IMR-90 (cell line): ENCODE measurements at regions not wholly inside any gene's neighbourhood (a gene's known extent, or its start where the extent isn't known, plus 50 kb on each side); places are given as distances from the start of the nearest gene placed in this dataset.

Experiments used
- ATAC-seq: fragments of 200-7000 bp; cut with Tn5 transposase; 2 replicates; pipeline ENCODE4 v1.9.1; 2020; ENCODE audit warnings: low read depth, mild to moderate bottlenecking, moderate library complexity
- BruUV-seq: library from RNA; stranded (reverse); fragments of 400-500 nt; replicated peaks from 2 replicates; lab custom pipeline; 2021; lab: Mats Ljungman, UMichigan
- CTCF ChIA-PET: fragments of 300-600 bp; formaldehyde crosslinking; extraction: SDS; loops from one replicate; lab custom pipeline; 2021; ENCODE audit warnings: antibody characterized with exemption; lab: Yijun Ruan, JAX
- POLR2A ChIA-PET: fragments of 300-600 bp; sonication (Branson Sonifier 250); formaldehyde crosslinking; loops from one replicate; lab custom pipeline; 2022; ENCODE audit warnings: antibody characterized with exemption; ENCODE audit not compliant: unreplicated experiment; lab: Charles Lee
- DNase-seq: peaks from one replicate; pipeline ENCODE4 v3.0.0; 2013
- H2AFZ ChIP-seq: replicated peaks from 2 replicates; pipeline ENCODE3; 2013; ENCODE audit warnings: low read length, mild to moderate bottlenecking; ENCODE audit not compliant: poor library complexity
- H2AK5ac ChIP-seq: 2 replicates; pipeline ENCODE4 v1.6.1; 2013; ENCODE audit warnings: low read depth, low read length, inconsistent platforms
- H2AK9ac ChIP-seq: replicated peaks from 2 replicates; pipeline ENCODE3; 2013; ENCODE audit warnings: mild to moderate bottlenecking, low read depth, low read length, moderate library complexity; ENCODE audit not compliant: poor library complexity
- H2BK120ac ChIP-seq: 2 replicates; pipeline ENCODE4 v1.6.1; 2013; ENCODE audit warnings: low read depth, low read length, inconsistent platforms
- H2BK15ac ChIP-seq: 3 replicates; pipeline ENCODE4 v1.6.1; 2013; ENCODE audit warnings: low read depth, low read length, inconsistent platforms
- H2BK20ac ChIP-seq: 2 replicates; pipeline ENCODE4 v1.6.1; 2013; ENCODE audit warnings: low read depth, mild to moderate bottlenecking, inconsistent platforms, low read length, moderate library complexity
- H2BK5ac ChIP-seq: 2 replicates; pipeline ENCODE4 v1.6.1; 2013; ENCODE audit warnings: mild to moderate bottlenecking, low read depth, low read length, inconsistent platforms; ENCODE audit not compliant: poor library complexity, severe bottlenecking
- H3K14ac ChIP-seq: replicated peaks from 2 replicates; pipeline ENCODE4 v1.6.1; 2013; ENCODE audit warnings: low read depth, low read length, inconsistent platforms
- H3K18ac ChIP-seq: 2 replicates; pipeline ENCODE4 v1.6.1; 2013; ENCODE audit warnings: low read depth, low read length, control low read depth
- H3K23ac ChIP-seq: 2 replicates; pipeline ENCODE4 v1.6.1; 2013; ENCODE audit warnings: low read depth, low read length, inconsistent platforms
- H3K27ac ChIP-seq: 2 replicates; pipeline ENCODE4 v1.5.1; 2013; ENCODE audit warnings: mild to moderate bottlenecking, control low read depth, low read length; ENCODE audit not compliant: insufficient read depth
- H3K27me3 ChIP-seq: 2 replicates; pipeline ENCODE4 v1.6.1; 2013; ENCODE audit warnings: low read length; ENCODE audit not compliant: control insufficient read depth, insufficient read depth
- H3K36me3 ChIP-seq: 2 replicates; pipeline ENCODE4 v1.6.1; 2013; ENCODE audit warnings: low read length, mixed read lengths; ENCODE audit not compliant: control insufficient read depth, insufficient read depth
- H3K4ac ChIP-seq: 2 replicates; pipeline ENCODE4 v1.6.1; 2013; ENCODE audit warnings: low read depth, low read length, inconsistent platforms
- H3K4me1 ChIP-seq: 2 replicates; pipeline ENCODE4 v1.6.1; 2013; ENCODE audit warnings: low read length, mixed read lengths; ENCODE audit not compliant: control insufficient read depth, insufficient read depth
- H3K4me2 ChIP-seq: 2 replicates; pipeline ENCODE4 v1.6.1; 2013; ENCODE audit warnings: low read depth, mild to moderate bottlenecking, control low read depth, low read length, moderate library complexity
- H3K4me3 ChIP-seq: 2 replicates; pipeline ENCODE4 v1.5.1; 2013; ENCODE audit warnings: low read depth, mild to moderate bottlenecking, control low read depth, low read length, moderate library complexity; ENCODE audit not compliant: insufficient read depth
- H3K56ac ChIP-seq: 2 replicates; pipeline ENCODE4 v1.6.1; 2013; ENCODE audit warnings: low read length, inconsistent platforms; ENCODE audit not compliant: insufficient read depth; ENCODE audit errors: extremely low read depth
- H3K79me1 ChIP-seq, 2 experiments: 2 replicates each; pipeline ENCODE4 v1.6.1; 2013; ENCODE audit warnings: low read length in 2 of 2, inconsistent platforms in 1 of 2, low read depth in 1 of 2
- H3K9ac ChIP-seq: 2 replicates; pipeline ENCODE4 v1.6.1; 2013; ENCODE audit warnings: low read depth, low read length, control low read depth
- H3K9me1 ChIP-seq: 2 replicates; pipeline ENCODE4 v1.6.1; 2013; ENCODE audit warnings: low read length, inconsistent platforms; ENCODE audit not compliant: insufficient read depth
- H3K9me3 ChIP-seq: 2 replicates; pipeline ENCODE4 v1.6.1; 2013; ENCODE audit warnings: low read length; ENCODE audit not compliant: control insufficient read depth, insufficient read depth
- H4K20me1 ChIP-seq: 2 replicates; pipeline ENCODE4 v1.6.1; 2013; ENCODE audit warnings: low read length, inconsistent platforms; ENCODE audit not compliant: insufficient read depth
- H4K5ac ChIP-seq: 2 replicates; pipeline ENCODE4 v1.6.1; 2013; ENCODE audit warnings: mild to moderate bottlenecking, low read depth, low read length, control low read depth
- H4K8ac ChIP-seq, 2 experiments: 2 replicates each; pipeline ENCODE4 v1.6.1; 2013; ENCODE audit warnings: low read depth in 2 of 2, low read length in 2 of 2, control low read depth in 1 of 2, inconsistent platforms in 1 of 2
- H4K91ac ChIP-seq: 2 replicates; pipeline ENCODE4 v1.6.1; 2013; ENCODE audit warnings: low read depth, low read length, inconsistent platforms; ENCODE audit not compliant: insufficient read depth
- BHLHE40 ChIP-seq: fragments of 150-350 bp; IDR thresholded peaks from 2 replicates; pipeline ENCODE4 v1.6.1; 2016; ENCODE audit warnings: mild to moderate bottlenecking, low read depth, low read length
- CHD1 ChIP-seq: IDR thresholded peaks from 2 replicates; pipeline ENCODE4 v1.6.1; 2012; ENCODE audit warnings: low read depth, low read length, improper control_type of control experiment
- FOS ChIP-seq: fragments of 150-350 bp; IDR thresholded peaks from 2 replicates; pipeline ENCODE4 v1.6.1; 2016; ENCODE audit warnings: low read depth, low read length
- MXI1 ChIP-seq: IDR thresholded peaks from 2 replicates; pipeline ENCODE4 v1.6.1; 2012; ENCODE audit warnings: low read depth, mild to moderate bottlenecking, low read length, moderate library complexity, borderline replicate concordance
- NFE2L2 ChIP-seq: fragments of 150-350 bp; IDR thresholded peaks from 2 replicates; pipeline ENCODE4 v1.6.1; 2016; ENCODE audit warnings: low read depth, mild to moderate bottlenecking, low read length
- POLR2A ChIP-seq: IDR thresholded peaks from 2 replicates; pipeline ENCODE4 v1.6.1; 2012; ENCODE audit warnings: mild to moderate bottlenecking, low read depth, low read length
- RAD21 ChIP-seq: IDR thresholded peaks from 2 replicates; pipeline ENCODE4 v1.6.1; 2012; ENCODE audit warnings: low read length, improper control_type of control experiment
- WGBS, 2 experiments: methylation state at CpG; one replicate each; pipeline versions ENCODE4 v1.1.5 to v1.1.7; 2013; ENCODE audit warnings: missing lambda C conversion rate in 2 of 2; ENCODE audit not compliant: insufficient read length in 1 of 2; ENCODE audit errors: extremely low coverage in 2 of 2; 5-methylcytosine and 5-hydroxymethylcytosine counted together
- dilution Hi-C: fragments of 300-500 bp; cut with HindIII; formaldehyde crosslinking; loops from one replicate; pipeline ENCODE4 v1.14.3; 2018; ENCODE audit warnings: low sequenced_read_pairs; ENCODE audit not compliant: unreplicated experiment
- in situ Hi-C: fragments of 300-500 bp; cut with MboI; formaldehyde crosslinking; loops from 3 replicates; pipeline ENCODE4 v1.14.3; 2019; ENCODE audit warnings: low sequenced_read_pairs, inconsistent platforms, mixed read lengths
- intact Hi-C: fragments of 100-400 bp; cut with micrococcal nuclease; formaldehyde crosslinking; loops from 2 replicates; pipeline ENCODE4 v1.10.0; 2022
- TF ChIP-seq, protein P1 (sequence below): fragments of 150-350 bp; IDR thresholded peaks from 2 replicates; pipeline ENCODE4 v1.6.1; 2016; ENCODE audit warnings: low read depth, mild to moderate bottlenecking, low read length, moderate library complexity, borderline replicate concordance

DNA sequence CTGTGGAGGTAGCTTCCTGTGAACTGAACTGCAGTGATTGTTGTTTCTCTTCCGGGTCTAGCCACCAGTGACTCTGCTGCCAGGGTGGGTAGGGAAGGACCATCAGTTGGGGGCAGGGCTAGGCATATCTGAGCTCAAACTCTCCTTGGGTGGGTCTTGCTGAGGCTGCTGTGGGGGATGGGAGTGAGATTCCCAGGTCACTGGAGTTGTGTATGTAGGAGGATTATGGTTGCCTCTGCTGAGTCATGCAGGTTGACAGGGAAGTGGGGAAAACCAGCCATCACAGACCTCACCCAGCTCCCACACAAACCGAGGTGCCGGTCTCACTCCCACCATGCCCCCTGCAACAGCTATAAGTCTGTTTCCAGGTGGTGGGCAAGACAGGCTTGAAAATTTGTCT lies 1937.8 kb downstream of the PCDH7 start:
- no CpG with 5 or more reads among the region's 3 CpGs for WGBS, 2 experiments
- in situ Hi-C loops (no loop called here), dilution Hi-C loops (no loop called here)

More for the DNA sequence above, 1937.8 kb downstream of the PCDH7 start:
- peaks cover 5% of the 10 kb centered on the region for H3K9me3 ChIP-seq
- no peak overlapping the region for H2BK120ac ChIP-seq
- no peak overlapping the region for H2BK15ac ChIP-seq
- no peaks in the 10 kb centered on the region for H3K4me1 ChIP-seq
- ChIA-PET POLR2A (no interaction called here), CTCF (interaction anchor here (0.6 kb wide), 2 partner anchors 26 to 167 kb away, joined by 6 to 10 read pairs; no protein-coding TSS in a partner anchor)
- no peak overlapping the region for H3K4me3 ChIP-seq
- TF ChIP-seq, protein P1, sequence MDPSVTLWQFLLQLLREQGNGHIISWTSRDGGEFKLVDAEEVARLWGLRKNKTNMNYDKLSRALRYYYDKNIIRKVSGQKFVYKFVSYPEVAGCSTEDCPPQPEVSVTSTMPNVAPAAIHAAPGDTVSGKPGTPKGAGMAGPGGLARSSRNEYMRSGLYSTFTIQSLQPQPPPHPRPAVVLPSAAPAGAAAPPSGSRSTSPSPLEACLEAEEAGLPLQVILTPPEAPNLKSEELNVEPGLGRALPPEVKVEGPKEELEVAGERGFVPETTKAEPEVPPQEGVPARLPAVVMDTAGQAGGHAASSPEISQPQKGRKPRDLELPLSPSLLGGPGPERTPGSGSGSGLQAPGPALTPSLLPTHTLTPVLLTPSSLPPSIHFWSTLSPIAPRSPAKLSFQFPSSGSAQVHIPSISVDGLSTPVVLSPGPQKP = no peak
- no peak for TF ChIP-seq POLR2A
- TF ChIP-seq BHLHE40 = no peak
- no peak for TF ChIP-seq CHD1
- no peak for TF ChIP-seq FOS
- no peak for TF ChIP-seq NFE2L2
- no peak for TF ChIP-seq RAD21
- no peak for TF ChIP-seq MXI1
- H3K14ac ChIP-seq = no peak overlapping the region
- no peak overlapping the region for H4K5ac ChIP-seq
- H3K56ac ChIP-seq = no peak overlapping the region
- H3K9me1 ChIP-seq = no peaks in the 10 kb centered on the region
- no peak overlapping the region for H3K4ac ChIP-seq
- H3K9ac ChIP-seq = no peak overlapping the region
- no peaks in the 10 kb centered on the region for H4K20me1 ChIP-seq
- no peak overlapping the region for H4K91ac ChIP-seq
- H2BK20ac ChIP-seq = no peak overlapping the region
- H2AK5ac ChIP-seq = no peak overlapping the region
- H3K18ac ChIP-seq = no peak overlapping the region
- H4K8ac ChIP-seq = no peak overlapping the region
- no peaks in the 10 kb centered on the region for H3K36me3 ChIP-seq
- ATAC-seq = no peak
- intact Hi-C loops = no loop called here
- BruUV-seq = no TSS peak
- H3K79me1 ChIP-seq = no peaks in the 10 kb centered on the region
- no peak overlapping the region for H2BK5ac ChIP-seq
- H3K4me2 ChIP-seq = no peak overlapping the region
- no peak overlapping the region for H2AK9ac ChIP-seq
- H3K27ac ChIP-seq = no peak overlapping the region
- no peak overlapping the region for H2AFZ ChIP-seq
- DNase-seq = no peak
- H3K23ac ChIP-seq = no peak overlapping the region
- H3K27me3 ChIP-seq = no peaks in the 10 kb centered on the region
